GM11168 (cell line): ENCODE measurements at regions not wholly inside any gene's neighbourhood (a gene's known extent, or its start where the extent isn't known, plus 50 kb on each side); places are given as distances from the start of the nearest gene placed in this dataset.

Experiments used
- in situ Hi-C: fragments of 300-500 bp; cut with MboI; formaldehyde crosslinking; loops from one replicate; pipeline ENCODE4 v1.12.0; 2022; ENCODE audit warnings: low sequenced_read_pairs; ENCODE audit not compliant: unreplicated experiment

DNA sequence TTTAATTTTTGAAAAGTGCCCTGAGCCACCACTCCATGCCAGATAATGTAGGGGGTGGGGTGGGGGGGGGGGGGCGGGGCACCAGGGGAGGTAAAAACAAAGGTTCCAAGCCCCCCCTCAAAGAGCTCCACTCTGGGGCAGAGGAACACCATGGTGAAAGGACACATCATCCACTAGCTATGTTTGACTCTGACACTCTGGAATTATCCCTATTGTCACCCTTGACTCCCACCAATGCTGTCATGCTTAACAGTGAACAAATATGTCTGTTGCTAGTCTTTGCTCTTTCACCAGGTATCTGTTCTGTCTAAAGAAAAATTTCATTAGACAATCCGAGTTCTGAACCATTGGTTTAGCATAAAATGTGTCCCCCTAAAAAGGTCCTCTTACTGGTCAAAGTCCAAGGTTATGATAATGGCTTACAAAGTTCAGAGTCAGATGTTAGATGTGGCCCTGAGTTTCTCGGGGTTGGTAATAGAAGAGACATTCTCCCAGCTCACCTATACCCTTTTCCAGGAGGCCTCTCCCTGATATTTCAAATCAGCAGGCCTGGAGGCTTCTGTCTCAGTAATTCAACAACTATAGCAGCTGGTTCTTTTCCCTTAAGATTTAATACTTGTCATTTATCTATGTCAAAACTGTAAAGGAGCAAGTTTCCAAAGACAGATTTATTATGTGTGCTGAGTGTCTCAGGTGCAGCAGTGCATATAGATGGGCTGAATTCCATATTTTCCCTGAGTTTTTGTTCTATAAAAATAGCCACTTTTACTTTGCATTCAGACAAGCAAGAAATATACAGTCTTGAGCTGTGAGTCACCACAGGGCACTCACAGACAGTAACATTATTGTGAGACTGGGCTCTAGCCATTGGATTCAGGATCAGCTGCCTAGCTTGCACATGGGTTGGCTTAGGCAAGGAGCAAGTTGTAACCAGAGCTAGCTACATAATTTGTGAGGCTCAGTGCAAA is 174.1 kb downstream of the CSNK2A3 start:
- in situ Hi-C loops, result no loop called here

DNA sequence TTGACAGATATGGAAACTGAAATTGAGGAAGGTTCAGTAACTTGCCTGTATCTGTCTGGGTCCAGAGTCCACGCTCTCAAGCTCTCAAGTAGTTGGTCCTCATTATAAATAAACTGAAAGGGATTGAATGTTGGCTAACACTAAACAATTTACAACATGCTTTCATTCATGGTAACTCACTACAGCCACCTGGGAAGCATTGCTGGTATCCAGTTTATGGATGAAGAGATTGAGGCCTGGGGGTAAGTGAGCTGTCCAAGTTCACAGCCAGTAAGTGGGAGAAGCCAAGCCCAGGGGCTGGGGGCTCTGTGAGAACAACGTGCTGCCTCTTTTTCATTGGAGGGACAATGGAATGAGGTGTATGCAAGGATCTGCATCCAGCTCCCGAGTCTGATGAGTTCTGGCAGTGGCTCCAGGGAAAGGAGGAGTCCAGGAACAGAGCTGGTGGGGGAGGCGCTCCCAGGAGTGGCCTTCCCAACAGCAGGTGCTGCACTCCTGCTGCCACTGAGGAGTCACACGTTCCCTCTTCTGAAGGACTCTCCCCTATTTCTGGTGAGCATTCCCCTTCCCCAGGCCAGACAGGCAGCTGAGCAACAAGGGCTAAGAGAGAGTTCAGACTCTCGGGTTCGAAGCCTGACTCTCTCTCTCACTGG is 175.8 kb downstream of the CSNK2A3 start:
- in situ Hi-C loops, result no loop called here

DNA sequence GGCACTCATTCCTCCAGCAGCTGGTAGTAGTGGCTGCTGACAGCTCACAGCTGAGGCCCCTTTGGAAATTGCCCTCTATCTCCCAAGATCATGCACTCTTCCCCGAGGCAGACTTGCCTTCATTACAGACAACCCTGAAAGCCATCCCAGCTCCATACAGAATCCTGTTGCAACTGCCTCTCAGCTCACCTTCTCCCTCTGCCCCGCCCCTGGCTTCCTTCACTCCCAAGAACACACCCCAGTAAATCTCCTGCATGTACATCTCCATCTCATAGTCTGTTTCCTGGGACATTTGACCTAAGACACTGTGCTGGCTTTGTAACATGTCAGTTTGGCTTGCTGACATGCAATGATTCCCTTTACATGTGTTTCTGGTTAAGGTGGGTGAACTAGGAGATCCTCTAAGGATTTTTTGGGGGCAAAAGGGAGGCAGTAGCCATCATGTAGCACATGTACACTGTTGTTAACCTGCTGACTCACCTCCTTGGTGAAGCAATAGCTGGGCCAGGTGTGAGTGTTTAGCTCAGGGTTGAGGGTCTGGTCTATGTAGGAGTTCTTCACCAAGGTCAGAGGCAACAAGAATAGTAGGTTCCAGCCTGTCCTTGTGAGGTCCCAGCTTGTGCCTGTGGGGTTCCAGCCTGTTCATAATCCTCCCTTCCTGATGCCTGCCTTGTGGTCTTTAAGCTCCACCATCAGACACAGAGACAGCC is 179.6 kb downstream of the CSNK2A3 start:
- in situ Hi-C loops, result no loop called here

DNA sequence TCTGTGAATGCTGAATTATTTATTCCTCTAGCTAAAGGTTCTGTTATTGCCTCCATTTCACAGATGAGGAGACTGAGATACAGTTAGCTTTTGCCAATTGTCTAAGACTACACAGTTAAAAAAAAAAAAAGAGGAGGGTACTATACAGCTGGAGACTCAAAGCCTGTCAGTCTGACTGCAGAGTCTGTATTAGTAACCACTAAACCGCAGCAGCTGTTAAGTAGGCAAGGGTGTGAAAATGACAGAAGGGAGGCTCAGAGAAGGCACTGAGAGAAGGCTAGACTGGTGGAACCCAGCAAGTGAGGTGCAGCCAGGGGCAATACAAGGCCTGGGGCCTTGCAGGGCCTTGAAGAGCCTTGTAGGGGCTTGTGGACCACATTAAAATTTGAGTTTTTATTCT is 181.2 kb downstream of the CSNK2A3 start:
- in situ Hi-C loops, result no loop called here

DNA sequence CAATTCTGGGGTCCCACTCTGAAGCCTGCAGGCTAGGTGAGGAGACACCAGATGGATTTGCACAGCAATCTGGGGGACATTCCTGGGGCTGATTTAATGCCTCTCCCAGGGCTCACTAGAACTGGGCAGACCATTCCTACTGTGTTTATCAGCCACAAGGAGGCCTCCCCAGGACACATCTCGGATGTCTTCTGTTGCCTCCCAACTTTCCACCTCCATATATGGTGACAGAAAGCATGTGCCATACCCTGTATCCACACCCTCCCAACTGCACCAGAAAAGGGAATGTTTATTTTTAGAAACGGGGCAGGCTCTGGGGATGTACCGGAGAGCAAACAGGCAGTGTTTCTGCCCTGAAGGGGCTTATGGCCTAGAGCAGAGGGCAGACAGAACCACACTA is 181.8 kb downstream of the CSNK2A3 start:
- in situ Hi-C loops, result no loop called here

DNA sequence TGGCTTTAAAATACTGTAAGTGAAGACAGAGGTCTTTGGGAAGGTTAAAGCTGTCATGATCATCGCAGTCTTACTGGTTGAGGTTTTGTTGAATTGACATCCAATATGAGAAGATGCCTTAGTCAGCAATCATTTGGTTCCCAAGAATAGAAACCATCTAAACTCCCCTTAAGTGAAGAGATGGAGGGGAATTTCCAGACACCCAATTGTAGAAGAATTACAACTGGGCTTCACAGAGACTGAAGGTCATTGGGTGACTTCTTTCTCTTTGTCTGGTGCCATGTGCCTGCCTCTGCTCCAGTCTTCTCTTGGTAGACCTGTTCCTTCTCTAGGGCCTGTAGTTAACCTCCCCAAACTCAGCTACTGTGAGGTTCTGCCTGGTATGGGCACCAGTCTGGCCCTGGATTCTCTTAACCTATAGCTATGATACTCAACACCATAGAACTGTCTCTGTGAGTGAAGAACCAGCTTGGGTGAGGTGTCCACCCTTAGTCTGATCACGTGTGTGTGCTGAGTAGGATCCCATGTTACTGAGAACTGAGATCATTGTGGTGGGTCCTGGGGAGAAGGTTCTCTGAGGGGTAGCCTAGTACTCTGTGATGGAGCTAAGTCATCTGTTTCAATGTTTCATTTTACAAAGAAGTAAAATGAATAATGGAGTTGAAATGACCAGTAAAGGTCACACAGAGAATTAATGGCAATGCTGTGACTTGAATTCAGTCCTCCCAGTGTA is 182.5 kb downstream of the CSNK2A3 start:
- in situ Hi-C loops, result no loop called here

DNA sequence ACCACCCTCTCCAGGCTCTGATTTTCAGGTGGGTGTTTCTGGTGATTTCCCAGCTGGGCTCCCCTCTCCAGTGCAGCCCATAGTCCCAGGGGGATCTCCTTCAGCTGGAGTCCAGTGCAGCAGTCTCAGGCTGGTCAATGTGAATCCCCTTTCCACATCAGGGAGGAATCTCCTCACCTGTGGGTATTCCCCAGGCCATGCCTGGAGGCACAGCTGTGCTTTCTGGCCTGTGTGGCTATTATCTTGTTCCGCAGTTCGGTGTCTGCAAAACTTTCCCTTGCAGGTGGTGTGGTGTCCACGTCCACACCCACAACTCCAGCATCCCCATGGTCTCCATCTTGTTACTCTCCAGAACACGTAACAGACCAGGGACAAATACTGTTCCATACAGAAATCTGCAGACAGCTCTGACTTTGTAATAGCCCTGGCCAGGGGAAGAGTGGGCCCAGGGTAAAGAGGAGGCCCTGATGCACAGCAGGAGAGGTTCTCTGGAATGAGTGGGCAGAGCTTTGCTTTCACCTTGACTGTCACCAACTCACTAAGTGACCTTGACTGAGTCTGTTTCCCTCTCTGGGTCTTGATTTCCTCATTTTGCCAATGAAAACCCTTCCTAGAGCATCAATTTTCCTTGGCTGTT is 183.2 kb downstream of the CSNK2A3 start:
- in situ Hi-C loops, result no loop called here

DNA sequence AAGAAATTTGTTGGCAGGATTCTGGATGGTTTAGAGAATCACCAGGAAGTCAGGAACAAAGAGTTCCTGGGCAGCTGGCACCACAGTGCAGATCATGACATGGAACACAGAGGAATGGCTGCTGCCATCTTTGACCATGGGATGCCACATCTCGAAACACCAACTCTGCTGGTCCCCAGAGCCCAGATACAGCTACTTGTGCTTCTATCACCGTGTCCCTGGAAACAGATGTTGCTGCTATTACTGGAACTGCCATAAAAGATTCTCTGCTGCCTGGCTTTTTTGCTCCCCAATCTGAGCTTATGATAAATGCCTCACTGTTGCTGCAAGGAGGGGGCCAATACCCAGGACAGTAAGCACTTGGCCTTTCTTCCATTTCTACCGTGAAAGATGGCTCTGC is 185.2 kb downstream of the CSNK2A3 start:
- in situ Hi-C loops, result no loop called here

DNA sequence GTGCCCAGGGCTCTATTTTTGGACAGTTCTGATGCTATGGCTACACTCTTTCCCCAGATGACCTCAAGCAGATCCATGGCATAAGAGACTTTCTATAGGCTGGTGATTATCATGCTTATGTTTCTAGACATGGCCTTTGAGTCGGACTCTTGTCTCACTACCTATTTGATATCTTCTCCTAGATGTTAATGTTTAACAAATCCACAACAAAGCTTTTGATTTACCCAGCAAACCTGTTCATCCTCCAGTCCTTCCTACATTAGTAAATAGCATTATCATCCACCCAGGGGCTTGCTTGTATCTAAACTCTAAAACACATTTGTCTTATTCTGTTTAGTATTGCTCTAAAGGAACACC is 188.7 kb downstream of the CSNK2A3 start:
- in situ Hi-C loops, result no loop called here

DNA sequence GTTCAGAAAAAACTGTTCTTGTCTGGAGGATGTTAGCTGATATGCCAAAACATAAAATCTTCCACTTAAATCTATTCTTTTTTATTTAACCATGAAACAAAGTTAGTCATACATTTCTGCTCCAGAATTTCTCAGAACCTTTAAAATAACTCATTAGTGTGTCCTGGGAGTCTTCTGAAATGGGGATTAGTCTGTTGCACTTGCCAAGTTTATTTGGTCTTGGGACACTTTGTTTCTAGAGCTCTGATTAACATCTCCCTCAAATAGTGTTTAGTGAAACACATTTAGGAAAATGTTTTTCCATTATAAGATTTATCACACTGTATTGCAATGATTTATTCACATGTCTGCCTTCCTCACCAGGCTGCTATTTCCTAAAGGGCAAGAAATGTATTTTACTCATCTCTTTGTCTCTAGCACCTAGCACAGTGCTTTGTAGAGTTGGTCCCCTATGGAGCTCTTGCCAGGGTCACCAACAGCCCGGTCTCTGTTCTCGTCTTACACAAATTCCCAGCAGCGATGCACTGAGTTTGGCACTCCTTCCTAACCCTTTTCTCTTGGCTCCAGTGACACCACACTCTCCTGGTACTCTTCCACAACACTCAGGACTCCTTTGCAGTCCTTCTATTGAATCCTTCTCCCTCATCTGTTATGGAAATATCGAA is 189.2 kb downstream of the CSNK2A3 start:
- in situ Hi-C loops, result no loop called here

DNA sequence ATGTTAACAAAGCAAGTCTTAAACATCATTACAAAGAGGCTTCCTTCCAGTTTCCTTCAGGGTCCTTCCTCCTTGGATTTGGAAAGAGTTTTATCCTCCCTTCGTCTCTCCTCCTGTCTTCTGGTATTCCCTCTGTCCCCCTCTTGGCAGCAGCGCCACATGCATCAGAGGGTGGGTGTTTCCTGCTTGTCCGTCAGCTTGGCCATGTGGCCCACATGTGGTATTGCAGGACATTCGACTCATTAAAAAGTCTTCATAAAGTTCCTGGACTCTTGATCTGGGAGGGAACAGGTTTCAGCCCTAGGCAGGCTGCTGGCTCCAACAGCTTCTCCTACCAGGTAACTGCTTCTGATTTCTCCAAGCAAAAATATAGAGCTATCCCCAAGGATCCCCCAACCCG is 189.8 kb downstream of the CSNK2A3 start:
- in situ Hi-C loops, result no loop called here

DNA sequence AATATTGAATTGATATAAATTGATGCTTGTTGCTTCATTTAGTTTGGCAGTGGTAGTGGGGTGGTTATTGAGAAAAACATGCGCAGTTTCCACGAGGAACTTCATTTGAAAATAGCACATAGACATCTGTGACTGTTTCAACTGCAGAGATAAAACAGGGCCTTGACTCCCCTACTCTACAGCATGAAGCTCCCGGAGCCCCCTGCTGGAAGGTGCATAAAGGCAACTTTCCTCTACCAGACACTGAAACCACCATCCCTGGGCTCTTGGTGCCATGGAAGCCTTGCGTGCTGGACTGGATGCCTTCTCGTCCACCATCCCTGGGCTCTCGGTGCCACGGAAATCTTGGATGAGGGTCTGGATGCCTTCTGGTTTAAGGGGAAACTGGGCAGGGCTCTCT is 195.9 kb downstream of the CSNK2A3 start:
- in situ Hi-C loops, result no loop called here

DNA sequence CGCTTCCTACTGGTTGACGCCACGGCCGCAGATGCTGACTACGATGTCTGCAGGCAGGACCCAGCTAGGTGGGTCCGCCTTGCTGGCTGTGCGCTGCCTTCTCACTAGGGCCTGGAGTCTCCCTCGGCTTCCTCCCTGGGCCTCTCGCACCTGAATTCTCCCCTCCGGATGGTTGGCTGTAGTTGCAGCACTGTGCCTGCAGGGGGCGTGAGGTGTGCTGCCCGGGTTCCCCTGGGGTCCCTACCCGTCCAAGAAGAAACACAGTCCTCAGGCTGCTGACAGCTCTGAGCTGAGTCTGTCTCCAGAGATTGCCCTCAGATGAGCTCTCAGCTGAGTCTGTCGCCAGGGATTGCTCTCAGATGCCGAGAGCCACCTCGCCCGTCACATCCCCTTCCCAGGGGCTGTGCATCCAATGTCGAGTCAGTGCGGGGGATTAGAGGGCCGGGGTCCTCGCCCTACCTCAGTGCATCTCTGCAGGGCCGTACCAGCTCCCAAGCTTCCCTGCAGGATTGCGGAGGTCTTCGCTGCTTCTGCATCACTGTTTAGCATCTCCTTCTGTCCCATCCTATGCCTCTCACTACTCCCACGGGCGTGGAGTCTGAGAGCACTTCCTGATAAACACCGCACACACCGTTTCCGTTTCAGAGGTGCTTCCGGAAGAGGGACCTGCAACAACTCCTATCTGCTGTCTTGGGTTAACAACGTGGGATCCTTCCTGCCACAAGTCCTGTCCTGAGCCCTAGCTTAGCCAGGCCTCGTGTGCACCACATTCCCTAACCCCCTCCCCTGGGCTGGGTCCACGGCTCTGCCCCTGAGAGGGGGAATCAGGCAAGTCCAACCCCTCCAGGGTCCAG is 196.9 kb downstream of the CSNK2A3 start:
- in situ Hi-C loops, result no loop called here

DNA sequence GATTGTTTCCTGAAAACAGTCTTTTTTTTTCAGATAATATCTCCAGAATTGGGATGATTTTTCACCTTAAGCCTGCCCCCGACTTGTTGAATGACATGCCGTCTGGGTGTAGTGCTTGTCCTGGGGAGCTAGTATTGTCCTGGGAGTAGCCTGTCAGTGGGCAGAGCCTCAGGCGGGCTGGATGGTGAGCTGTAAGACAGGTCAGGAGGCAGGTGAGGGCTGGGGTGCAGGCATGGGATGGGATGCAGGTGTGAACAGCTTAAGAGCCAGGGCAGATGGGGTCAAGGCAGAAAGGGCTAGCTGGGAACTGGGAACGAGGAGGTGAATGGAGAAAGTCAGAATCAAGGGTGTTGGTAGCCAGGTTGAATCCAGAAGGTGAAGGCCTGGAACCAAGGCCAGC is 200.2 kb downstream of the CSNK2A3 start:
- in situ Hi-C loops, result no loop called here

DNA sequence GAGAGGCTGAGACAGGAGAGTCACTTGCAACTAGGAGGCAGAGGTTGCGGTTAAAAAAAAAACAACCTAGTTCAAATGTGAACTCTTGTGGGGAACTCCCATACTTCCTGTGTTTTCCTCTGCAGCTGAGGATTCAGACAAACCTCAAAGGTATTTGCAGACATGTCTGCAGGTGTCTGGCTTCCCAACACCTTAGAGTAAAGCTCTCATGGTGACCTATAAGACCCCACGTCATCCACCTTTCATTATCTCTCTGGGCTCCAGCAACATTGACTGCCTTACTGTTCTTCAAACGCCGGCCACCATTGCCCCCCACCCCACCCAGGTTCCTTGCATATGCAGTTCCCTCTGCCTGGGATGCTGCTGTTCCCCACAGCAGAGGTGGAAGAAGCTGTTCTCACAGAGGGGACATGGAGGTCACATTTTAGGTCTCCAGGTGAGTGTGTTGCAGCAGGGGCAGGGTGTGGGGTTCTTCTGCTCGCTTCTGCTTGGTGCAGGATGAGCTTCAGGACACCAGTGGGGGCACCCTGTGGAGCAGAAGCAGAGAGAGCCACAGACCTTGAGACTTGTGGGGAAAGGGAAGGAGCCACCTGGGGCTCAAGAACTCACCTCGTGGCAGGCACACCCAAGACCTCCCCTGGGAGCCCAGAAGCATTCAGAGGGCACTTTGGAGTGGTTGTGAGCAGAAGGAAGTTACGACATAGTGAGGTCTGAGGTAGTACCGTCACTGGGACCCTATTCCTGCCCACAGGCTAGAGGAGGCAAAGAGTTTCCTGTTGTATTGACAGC is 203.2 kb downstream of the CSNK2A3 start:
- in situ Hi-C loops, result no loop called here

DNA sequence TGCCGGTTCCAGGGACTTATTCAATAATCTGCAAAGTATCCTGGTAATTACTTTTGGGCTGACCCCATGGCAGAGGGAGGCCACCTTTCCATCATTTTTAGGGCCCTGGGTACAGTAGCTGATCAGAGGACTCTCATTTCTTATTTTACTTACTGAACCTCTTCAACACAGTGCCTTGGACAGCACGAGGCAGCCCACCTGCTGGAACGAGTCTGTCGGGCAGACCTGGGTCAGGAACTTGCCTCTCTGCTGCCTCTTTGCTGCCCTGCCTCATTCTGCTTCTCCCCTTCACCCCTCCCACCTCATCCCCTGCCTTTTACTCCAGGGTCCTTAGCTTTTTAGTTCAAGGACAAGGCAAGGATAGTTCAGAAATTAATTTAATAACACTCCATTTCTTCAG is 204.5 kb downstream of the CSNK2A3 start:
- in situ Hi-C loops, result no loop called here

DNA sequence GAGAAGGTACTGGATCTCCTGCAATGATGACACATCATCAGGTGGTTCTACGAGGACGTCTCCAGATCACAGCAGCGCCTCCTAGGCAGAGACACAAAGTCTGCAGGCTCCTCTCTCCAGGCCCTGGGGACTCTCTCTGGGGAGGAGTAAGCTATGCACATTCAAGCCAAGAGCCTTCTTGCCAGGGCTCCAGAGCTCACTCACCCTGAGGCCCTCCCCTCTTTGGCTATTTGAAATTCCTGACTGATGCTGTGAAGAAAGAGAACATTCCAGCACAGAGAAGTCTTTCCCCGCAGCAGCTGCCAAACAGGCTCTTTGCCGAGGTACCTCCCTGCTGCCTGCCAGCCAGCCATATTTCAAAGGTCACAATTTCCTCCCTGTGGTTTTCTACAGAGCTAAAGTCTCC is 204.9 kb downstream of the CSNK2A3 start:
- in situ Hi-C loops, result no loop called here

DNA sequence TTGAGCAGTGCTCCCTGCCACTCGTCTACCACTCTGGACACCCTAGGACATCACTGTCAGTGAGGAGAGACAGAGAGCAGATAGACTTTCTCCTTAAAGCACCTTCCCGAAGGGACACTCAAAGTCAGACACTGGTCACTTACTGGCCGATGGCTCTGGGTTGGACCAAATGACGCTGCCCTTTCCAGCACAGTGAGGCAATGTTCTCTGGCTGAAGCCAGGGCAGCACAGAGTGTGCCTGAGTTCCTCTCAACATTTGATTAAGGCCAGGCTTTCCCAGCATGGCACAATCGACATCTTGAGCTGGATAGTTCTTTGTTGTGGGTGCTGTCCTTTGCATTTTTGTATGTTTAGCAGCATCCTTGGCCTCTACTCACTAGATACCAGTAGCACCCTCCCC is 206.2 kb downstream of the CSNK2A3 start:
- in situ Hi-C loops, result no loop called here
